ENCODE measurements at regions not wholly inside any gene's neighbourhood (a gene's known extent, or its start where the extent isn't known, plus 50 kb on each side); places are given as distances from the start of the nearest gene placed in this dataset.

GRCh38 chr10:78371136-78371535 lies 337.5 kb downstream of the RPS24 start:
- H3K9me3 Mint-ChIP-seq = no peaks in the 10 kb centered on the region
- DNase-seq (no peak), ATAC-seq (replicated peaks in 1 of 2) (no peak)
- no peak overlapping the region for H3K27ac Mint-ChIP-seq
- H3K4me3 Mint-ChIP-seq = no peak overlapping the region
- H3K36me3 Mint-ChIP-seq (ENCODE audit: insufficient read depth in 2 of 2) = no peaks in the 10 kb centered on the region
- no peaks in the 10 kb centered on the region for H3K27me3 Mint-ChIP-seq (ENCODE audit: low read depth)
- no peaks in the 10 kb centered on the region for H3K4me1 Mint-ChIP-seq (ENCODE audit: low read depth)

DNA sequence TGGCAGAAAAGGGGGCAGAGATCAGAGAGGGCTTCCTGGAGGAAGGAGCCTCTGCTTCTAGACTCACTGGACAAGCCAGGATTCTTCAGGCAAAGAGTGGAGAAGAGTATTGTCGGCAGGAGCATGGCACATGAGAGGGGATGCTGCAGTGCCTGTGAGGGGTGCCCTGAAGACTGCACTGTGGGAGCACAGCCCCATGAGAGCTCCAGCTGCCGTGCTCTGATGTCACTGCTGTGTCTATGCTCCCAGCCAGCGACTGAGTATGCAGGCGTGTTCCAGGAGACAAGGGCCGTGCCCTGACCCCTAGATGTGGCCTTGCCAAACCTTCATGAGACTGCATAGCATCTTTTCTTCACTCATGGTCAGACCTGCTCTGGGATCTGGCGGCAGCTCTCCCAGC lies 339.1 kb downstream of the RPS24 start:
- Mint-ChIP-seq H3K4me3 (no peak overlapping the region), H3K27ac (no peak overlapping the region), H3K9me3 (no peaks in the 10 kb centered on the region), H3K27me3 (ENCODE audit: low read depth) (no peaks in the 10 kb centered on the region), H3K36me3 (ENCODE audit: insufficient read depth in 2 of 2) (no peaks in the 10 kb centered on the region), H3K4me1 (ENCODE audit: low read depth) (no peaks in the 10 kb centered on the region)
- no peak for ATAC-seq (replicated peaks in 1 of 2)
- no peak for DNase-seq

GRCh38 chr10:78374331-78375028 lies 340.8 kb downstream of the RPS24 start:
- Mint-ChIP-seq H3K36me3 (ENCODE audit: insufficient read depth in 2 of 2) (no peaks in the 10 kb centered on the region), H3K27ac (no peak overlapping the region), H3K27me3 (ENCODE audit: low read depth) (no peaks in the 10 kb centered on the region), H3K4me3 (no peak overlapping the region), H3K4me1 (ENCODE audit: low read depth) (no peaks in the 10 kb centered on the region), H3K9me3 (no peaks in the 10 kb centered on the region)
- no peak for DNase-seq
- no peak for ATAC-seq (replicated peaks in 1 of 2)

DNA sequence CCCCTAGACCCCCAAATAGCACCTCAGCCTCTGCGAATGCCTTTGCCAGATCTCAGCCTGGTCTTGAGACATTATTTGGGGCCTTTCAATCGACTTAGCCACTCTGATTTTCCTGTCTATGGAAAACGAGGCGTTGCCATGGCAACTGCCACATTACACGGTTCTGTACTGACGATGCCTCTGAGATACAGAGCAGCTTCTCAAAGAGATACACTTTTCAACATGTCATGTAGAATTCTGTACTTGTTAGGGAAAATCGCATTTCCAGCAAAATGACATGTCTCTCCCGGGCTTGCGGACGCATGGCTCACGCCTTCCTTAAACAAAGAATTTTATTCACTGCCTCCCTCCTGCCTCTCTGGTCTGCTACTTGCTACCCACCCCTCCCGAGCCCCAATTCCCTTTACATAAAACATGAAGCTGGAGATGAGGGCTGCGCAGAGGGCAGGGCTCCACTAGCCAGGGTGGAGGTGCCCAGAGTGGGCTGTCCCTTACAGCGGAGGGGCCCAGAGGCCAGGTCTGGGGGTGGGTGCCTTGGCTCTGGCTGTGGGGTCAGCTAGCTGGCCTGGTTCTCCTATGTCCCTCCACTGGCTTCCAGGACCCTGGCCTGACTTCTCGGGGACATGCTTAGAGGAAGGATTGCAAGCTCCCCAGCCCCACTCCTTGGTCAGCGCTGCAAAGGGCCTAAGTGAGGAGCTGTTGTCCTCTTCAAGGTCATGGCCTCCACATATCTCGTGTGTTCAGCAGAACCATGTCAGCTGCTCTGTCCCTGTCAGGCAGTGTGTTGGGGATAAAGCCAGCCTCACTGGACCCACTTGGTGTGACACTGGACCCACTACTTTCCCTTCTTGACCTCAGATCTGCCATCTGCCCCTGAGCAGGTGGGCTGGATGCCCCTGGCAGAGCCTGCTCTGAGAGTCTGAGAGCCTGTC lies 342.5 kb downstream of the RPS24 start:
- ATAC-seq (replicated peaks in 1 of 2) (no peak), DNase-seq (no peak)
- H3K4me1 Mint-ChIP-seq (ENCODE audit: low read depth) = no peaks in the 10 kb centered on the region
- H3K4me3 Mint-ChIP-seq = no peak overlapping the region
- H3K27me3 Mint-ChIP-seq (ENCODE audit: low read depth) = no peaks in the 10 kb centered on the region
- no peaks in the 10 kb centered on the region for H3K9me3 Mint-ChIP-seq
- no peaks in the 10 kb centered on the region for H3K36me3 Mint-ChIP-seq (ENCODE audit: insufficient read depth in 2 of 2)
- no peak overlapping the region for H3K27ac Mint-ChIP-seq

DNA sequence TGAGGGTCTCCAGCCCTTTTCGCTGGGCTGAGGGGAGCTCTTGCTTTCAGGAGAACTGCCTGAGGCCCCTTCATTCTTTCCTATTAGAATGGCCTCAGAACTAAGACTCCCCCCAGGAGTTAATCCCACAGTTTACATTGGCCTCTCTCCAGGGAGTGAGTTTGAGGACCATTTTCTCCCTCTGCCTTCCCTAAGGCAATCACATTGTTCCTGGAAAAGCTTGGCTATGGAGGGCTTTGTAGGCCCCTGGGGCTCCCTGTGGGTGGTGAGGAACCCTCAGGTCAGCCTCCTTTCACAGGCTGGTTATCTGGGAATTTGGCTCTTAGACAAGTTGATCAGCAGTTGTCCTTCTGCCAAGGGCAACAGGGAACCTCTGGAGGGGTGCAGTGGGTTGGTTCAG lies 343.7 kb downstream of the RPS24 start:
- DNase-seq (no peak), ATAC-seq (replicated peaks in 1 of 2) (no peak)
- no peaks in the 10 kb centered on the region for H3K27me3 Mint-ChIP-seq (ENCODE audit: low read depth)
- H3K4me1 Mint-ChIP-seq (ENCODE audit: low read depth) = no peaks in the 10 kb centered on the region
- no peaks in the 10 kb centered on the region for H3K9me3 Mint-ChIP-seq
- no peak overlapping the region for H3K4me3 Mint-ChIP-seq
- H3K36me3 Mint-ChIP-seq (ENCODE audit: insufficient read depth in 2 of 2) = no peaks in the 10 kb centered on the region
- no peak overlapping the region for H3K27ac Mint-ChIP-seq

DNA sequence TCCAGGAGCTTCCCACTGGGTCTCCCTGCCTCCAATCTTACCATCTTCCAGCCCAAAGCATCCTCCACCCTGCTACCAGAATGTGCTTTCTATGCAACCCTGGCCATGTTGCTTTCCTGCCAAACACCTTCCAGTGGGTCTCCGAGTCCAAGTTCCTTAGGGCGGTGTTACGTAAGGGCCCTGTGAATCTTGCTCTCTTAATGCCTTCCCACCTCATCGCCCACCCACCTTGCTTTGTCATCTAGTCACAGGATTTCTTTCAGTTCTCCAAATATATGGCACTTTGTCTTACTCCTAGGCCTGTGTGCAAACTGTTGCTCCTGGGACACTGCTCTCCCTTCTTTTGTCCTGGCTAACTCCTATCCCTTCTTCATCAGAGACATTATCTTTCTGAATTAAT lies 344.5 kb downstream of the RPS24 start:
- no peaks in the 10 kb centered on the region for H3K4me1 Mint-ChIP-seq (ENCODE audit: low read depth)
- H3K27ac Mint-ChIP-seq = no peak overlapping the region
- no peak for ATAC-seq (replicated peaks in 1 of 2)
- no peaks in the 10 kb centered on the region for H3K9me3 Mint-ChIP-seq
- H3K4me3 Mint-ChIP-seq = no peak overlapping the region
- DNase-seq = no peak
- H3K36me3 Mint-ChIP-seq (ENCODE audit: insufficient read depth in 2 of 2) = no peaks in the 10 kb centered on the region
- no peaks in the 10 kb centered on the region for H3K27me3 Mint-ChIP-seq (ENCODE audit: low read depth)

DNA sequence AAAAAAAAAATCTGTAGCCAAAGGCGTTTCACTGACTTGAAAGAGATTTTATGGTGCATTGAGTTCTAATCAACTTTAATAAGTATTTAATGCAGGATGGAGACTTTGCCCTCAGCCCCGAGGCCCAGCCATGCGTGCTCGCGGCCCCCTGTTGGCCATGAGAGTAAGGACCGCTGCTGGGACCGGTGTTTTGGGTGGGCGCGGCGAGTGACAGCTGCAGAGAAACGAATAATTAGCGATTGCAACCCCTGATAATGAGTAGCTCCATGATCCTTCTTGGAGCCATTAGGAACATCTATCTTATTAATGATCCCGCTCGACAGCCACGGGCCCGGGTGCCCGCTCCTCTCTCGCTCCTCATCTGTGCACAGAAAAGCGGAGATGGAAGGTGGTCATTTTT lies 347.4 kb downstream of the RPS24 start:
- Mint-ChIP-seq H3K36me3 (ENCODE audit: insufficient read depth in 2 of 2) (no peaks in the 10 kb centered on the region), H3K4me1 (ENCODE audit: low read depth) (no peaks in the 10 kb centered on the region), H3K27me3 (ENCODE audit: low read depth) (no peaks in the 10 kb centered on the region), H3K9me3 (no peaks in the 10 kb centered on the region), H3K4me3 (no peak overlapping the region), H3K27ac (no peak overlapping the region)
- DNase-seq (no peak), ATAC-seq (replicated peaks in 1 of 2) (no peak)

- DNase-seq (no peak), ATAC-seq (replicated peaks in 1 of 2) (no peak)
- Mint-ChIP-seq H3K4me3 (no peak overlapping the region), H3K9me3 (no peaks in the 10 kb centered on the region), H3K4me1 (ENCODE audit: low read depth) (no peaks in the 10 kb centered on the region), H3K27ac (no peak overlapping the region), H3K36me3 (ENCODE audit: insufficient read depth in 2 of 2) (no peaks in the 10 kb centered on the region), H3K27me3 (ENCODE audit: low read depth) (no peaks in the 10 kb centered on the region)
These were observed 348.4 kb downstream of the RPS24 start for GRCh38 chr10:78382047-78382446.

DNA sequence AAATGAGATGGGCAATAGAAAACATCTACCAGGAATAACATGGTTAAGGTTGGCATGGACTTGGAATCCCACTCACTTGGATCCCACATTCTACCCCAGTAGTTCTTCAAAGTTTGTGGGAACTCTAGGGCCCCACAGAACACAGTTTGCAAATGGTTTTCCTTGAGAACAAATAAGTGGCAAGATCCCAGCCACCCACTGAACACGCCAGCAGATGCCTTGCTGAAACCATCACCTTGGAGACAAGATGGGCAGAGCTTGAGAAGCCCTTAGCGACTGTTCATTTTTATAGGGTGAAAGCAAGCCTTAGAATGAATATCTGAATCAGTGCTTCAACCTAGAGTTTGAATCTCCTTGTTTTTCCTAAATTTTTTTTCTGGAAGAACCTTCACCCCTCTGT lies 349.1 kb downstream of the RPS24 start:
- H3K36me3 Mint-ChIP-seq (ENCODE audit: insufficient read depth in 2 of 2) = no peaks in the 10 kb centered on the region
- ATAC-seq (replicated peaks in 1 of 2) = no peak
- no peaks in the 10 kb centered on the region for H3K9me3 Mint-ChIP-seq
- no peaks in the 10 kb centered on the region for H3K27me3 Mint-ChIP-seq (ENCODE audit: low read depth)
- no peak overlapping the region for H3K4me3 Mint-ChIP-seq
- no peak for DNase-seq
- H3K27ac Mint-ChIP-seq = no peak overlapping the region
- no peaks in the 10 kb centered on the region for H3K4me1 Mint-ChIP-seq (ENCODE audit: low read depth)

DNA sequence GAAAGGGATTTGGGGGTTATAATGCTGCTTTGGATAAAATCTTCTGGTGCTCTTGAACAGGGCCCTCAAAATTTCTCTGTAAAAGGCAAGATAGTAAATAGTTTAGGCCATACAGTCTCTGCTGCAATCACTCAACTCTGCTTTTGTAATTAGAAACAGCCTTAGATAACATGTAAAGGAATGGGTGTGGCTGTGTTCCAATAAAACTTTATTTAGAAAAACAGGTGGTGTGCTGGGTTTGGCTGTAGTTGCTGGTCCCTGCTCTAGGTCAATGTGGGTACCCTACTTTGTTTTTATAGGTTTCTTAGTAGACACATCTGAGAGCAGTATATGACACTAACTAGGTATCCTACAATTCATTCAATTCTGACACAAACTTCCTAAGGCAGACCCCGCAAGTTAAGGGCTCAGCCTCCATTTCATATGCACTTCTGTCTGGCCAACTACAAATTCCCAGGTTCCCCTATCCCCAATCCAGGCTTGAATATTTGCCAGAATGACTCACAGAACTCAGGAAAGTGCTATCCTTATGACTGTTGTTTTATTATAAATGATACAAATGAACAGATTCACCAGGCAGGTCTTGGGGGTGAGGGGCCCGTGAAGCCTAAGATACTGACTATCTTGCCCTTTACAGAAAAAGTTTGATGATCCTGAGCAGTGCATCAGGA lies 349.9 kb downstream of the RPS24 start:
- H3K4me3 Mint-ChIP-seq = no peak overlapping the region
- no peak for ATAC-seq (replicated peaks in 1 of 2)
- no peak overlapping the region for H3K27ac Mint-ChIP-seq
- DNase-seq = no peak
- H3K9me3 Mint-ChIP-seq = no peaks in the 10 kb centered on the region
- H3K36me3 Mint-ChIP-seq (ENCODE audit: insufficient read depth in 2 of 2) = no peaks in the 10 kb centered on the region
- peaks cover 6% of the 10 kb centered on the region for H3K27me3 Mint-ChIP-seq (ENCODE audit: low read depth)
- H3K4me1 Mint-ChIP-seq (ENCODE audit: low read depth) = no peaks in the 10 kb centered on the region

DNA sequence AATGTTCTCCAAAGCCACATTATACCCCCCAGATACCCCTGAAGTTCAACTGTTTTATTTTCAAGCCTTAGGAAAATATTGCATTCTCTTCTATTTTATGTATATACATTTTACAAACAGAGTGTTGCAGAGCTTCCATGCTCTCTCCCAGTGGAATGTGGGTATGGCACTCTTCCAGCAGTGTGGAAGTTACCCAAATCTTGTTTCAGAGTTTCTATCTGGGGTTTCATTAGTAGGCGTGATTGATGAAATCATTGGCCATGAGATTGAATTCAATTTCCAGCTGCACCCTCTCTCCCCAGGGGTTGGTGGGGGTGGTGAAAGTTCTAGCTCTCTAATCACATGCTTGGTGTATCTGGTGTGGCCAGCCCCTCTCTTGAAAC lies 350.4 kb downstream of the RPS24 start:
- Mint-ChIP-seq H3K4me1 (ENCODE audit: low read depth) (no peaks in the 10 kb centered on the region), H3K9me3 (no peaks in the 10 kb centered on the region), H3K27ac (no peak overlapping the region), H3K27me3 (ENCODE audit: low read depth) (peaks cover 6% of the 10 kb centered on the region), H3K36me3 (ENCODE audit: insufficient read depth in 2 of 2) (no peaks in the 10 kb centered on the region), H3K4me3 (no peak overlapping the region)
- DNase-seq = no peak
- ATAC-seq (replicated peaks in 1 of 2) = no peak

DNA sequence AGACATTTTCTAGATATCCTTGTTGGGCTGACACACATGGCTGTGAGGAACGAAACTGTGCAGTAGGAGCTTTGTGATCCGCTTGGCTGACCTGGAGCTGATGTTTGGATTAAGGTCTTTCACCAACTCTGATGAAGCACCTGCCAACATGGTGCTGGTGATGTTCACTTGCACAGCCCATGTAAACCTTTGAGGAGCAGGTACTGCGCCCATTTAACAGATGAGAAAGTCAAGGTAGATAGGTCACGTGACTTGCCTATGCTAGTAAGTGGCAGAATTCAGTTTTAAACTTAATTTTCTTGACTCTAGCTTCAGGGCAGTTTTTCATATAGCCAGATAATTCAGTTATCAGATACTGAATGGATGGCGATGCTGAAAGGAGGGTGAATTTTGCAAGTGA lies 351.9 kb downstream of the RPS24 start:
- Mint-ChIP-seq H3K4me3 (no peak overlapping the region), H3K27me3 (ENCODE audit: low read depth) (peaks cover 6% of the 10 kb centered on the region), H3K9me3 (no peaks in the 10 kb centered on the region), H3K4me1 (ENCODE audit: low read depth) (no peaks in the 10 kb centered on the region), H3K36me3 (ENCODE audit: insufficient read depth in 2 of 2) (no peaks in the 10 kb centered on the region), H3K27ac (no peak overlapping the region)
- ATAC-seq (replicated peaks in 1 of 2) = no peak
- no peak for DNase-seq

- Mint-ChIP-seq H3K9me3 (no peaks in the 10 kb centered on the region), H3K27me3 (ENCODE audit: low read depth) (peaks cover 6% of the 10 kb centered on the region), H3K4me3 (no peak overlapping the region), H3K27ac (no peak overlapping the region), H3K4me1 (ENCODE audit: low read depth) (no peaks in the 10 kb centered on the region), H3K36me3 (ENCODE audit: insufficient read depth in 2 of 2) (no peaks in the 10 kb centered on the region)
- no peak for DNase-seq
- ATAC-seq (replicated peaks in 1 of 2) = no peak
These were observed 352.8 kb downstream of the RPS24 start for GRCh38 chr10:78386509-78386908.

Measured in activated T-cell treated with anti-CD3 and anti-CD28 coated beads, Interleukin-2, amount 50 U/mL, for 72 hours (primary cell).